ENCODE measurements at regions not wholly inside any gene's neighbourhood (a gene's known extent, or its start where the extent isn't known, plus 50 kb on each side); places are given as distances from the start of the nearest gene placed in this dataset.

- FAIRE-seq: no peak
- WGBS, 2 donors: 95 to 98% methylated on average over 14 of the region's 14 CpGs
- no peaks in the 10 kb centered on the region for H3K36me3 ChIP-seq
- TF ChIP-seq CTCF (IDR thresholded peaks at IDR 0.05): no peak
- no peaks in the 10 kb centered on the region for H3K27me3 ChIP-seq
- no peaks in the 10 kb centered on the region for H3K9me3 ChIP-seq
- DNase-seq: no peak
- intact Hi-C loops (cut with DNase I): no loop called here
- no peak overlapping the region for H3K27ac ChIP-seq
- no peak for ATAC-seq
- peaks cover 0 to 18% (median 5%) of the 10 kb centered on the region in 3 donors for H3K4me1 ChIP-seq
- H3K4me3 ChIP-seq: no peak overlapping the region
Observed at GRCh38 chr2:8570637-8571036, 111.2 kb upstream of the ID2 start.

- no peak for TF ChIP-seq CTCF (IDR thresholded peaks at IDR 0.05)
- 87 to 93% methylated on average over 13 of the region's 13 CpGs for WGBS, 2 donors
- H3K4me3 ChIP-seq: no peak overlapping the region
- intact Hi-C loops (cut with DNase I): no loop called here
- no peak overlapping the region for H3K27ac ChIP-seq
- H3K27me3 ChIP-seq: no peaks in the 10 kb centered on the region
- no peaks in the 10 kb centered on the region for H3K9me3 ChIP-seq
- peaks cover 0 to 18% (median 5%) of the 10 kb centered on the region in 3 donors for H3K4me1 ChIP-seq
- DNase-seq (no peak), FAIRE-seq (no peak), ATAC-seq (no peak)
- H3K36me3 ChIP-seq: no peaks in the 10 kb centered on the region
Observed at GRCh38 chr2:8571301-8571791, 110.5 kb upstream of the ID2 start.

- DNase-seq (no peak), FAIRE-seq (no peak), ATAC-seq (no peak)
- Histone ChIP-seq H3K4me1 (peaks cover 0 to 18% (median 5%) of the 10 kb centered on the region in 3 donors), H3K36me3 (no peaks in the 10 kb centered on the region), H3K9me3 (no peaks in the 10 kb centered on the region), H3K4me3 (no peak overlapping the region), H3K27me3 (no peaks in the 10 kb centered on the region), H3K27ac (no peak overlapping the region)
- no peak for TF ChIP-seq CTCF (IDR thresholded peaks at IDR 0.05)
- intact Hi-C loops (cut with DNase I): no loop called here
- 80 to 83% methylated on average over 10 of the region's 10 CpGs for WGBS, 2 donors
Observed at GRCh38 chr2:8571792-8572499, 109.9 kb upstream of the ID2 start.

- intact Hi-C loops (cut with DNase I): no loop called here
- Histone ChIP-seq H3K27me3 (no peaks in the 10 kb centered on the region), H3K9me3 (no peaks in the 10 kb centered on the region), H3K4me3 (no peak overlapping the region), H3K36me3 (no peaks in the 10 kb centered on the region), H3K27ac (peak overlapping the region in 3 of 4 donors; percentile 51 to 73 (median 64)), H3K4me1 (peaks cover 0 to 18% (median 5%) of the 10 kb centered on the region in 3 donors)
- TF ChIP-seq CTCF (IDR thresholded peaks at IDR 0.05): no peak
- FAIRE-seq (no peak), DNase-seq (no peak), ATAC-seq (no peak)
- WGBS, 2 donors: 93 to 96% methylated on average over 12 of the region's 12 CpGs
Observed at GRCh38 chr2:8572712-8573233, 109.1 kb upstream of the ID2 start.
